ENCODE measurements at regions not wholly inside any gene's neighbourhood (a gene's known extent, or its start where the extent isn't known, plus 50 kb on each side); places are given as distances from the start of the nearest gene placed in this dataset.

- TF ChIP-seq SIN3A (IDR thresholded peaks at IDR 0.05; ENCODE audit: borderline replicate concordance, insufficient read depth, low read length) = no peak
- no peak for TF ChIP-seq REST (IDR thresholded peaks at IDR 0.05; ENCODE audit: insufficient read depth in 1 of 2, low read depth in 2 of 2, low read length in 2 of 2)
- no peak for TF ChIP-seq FOXP2 (optimal IDR thresholded peaks at IDR 0.05; ENCODE audit: borderline replicate concordance, extremely low read depth, extremely low read length, insufficient read depth)
- no peak for TF ChIP-seq POLR2AphosphoS5 (IDR thresholded peaks at IDR 0.05; ENCODE audit: low read depth, low read length)
- no peak for TF ChIP-seq TAF1 (IDR thresholded peaks at IDR 0.05; ENCODE audit: borderline replicate concordance, insufficient read depth, low read length)
These were observed 69.8 kb upstream of the KCTD1 start for GRCh38 chr18:26618135-26618534.

GRCh38 chr18:26617151-26617554 lies 68.8 kb upstream of the KCTD1 start:
- TF ChIP-seq TAF1 (IDR thresholded peaks at IDR 0.05; ENCODE audit: borderline replicate concordance, insufficient read depth, low read length) (no peak), SIN3A (IDR thresholded peaks at IDR 0.05; ENCODE audit: borderline replicate concordance, insufficient read depth, low read length) (no peak), FOXP2 (optimal IDR thresholded peaks at IDR 0.05; ENCODE audit: borderline replicate concordance, extremely low read depth, extremely low read length, insufficient read depth) (no peak), POLR2AphosphoS5 (IDR thresholded peaks at IDR 0.05; ENCODE audit: low read depth, low read length) (no peak), REST (IDR thresholded peaks at IDR 0.05; ENCODE audit: insufficient read depth in 1 of 2, low read depth in 2 of 2, low read length in 2 of 2) (no peak)

GRCh38 chr18:26614374-26614773 lies 66.0 kb upstream of the KCTD1 start:
- TF ChIP-seq FOXP2 (optimal IDR thresholded peaks at IDR 0.05; ENCODE audit: borderline replicate concordance, extremely low read depth, extremely low read length, insufficient read depth) (no peak), POLR2AphosphoS5 (IDR thresholded peaks at IDR 0.05; ENCODE audit: low read depth, low read length) (no peak), TAF1 (IDR thresholded peaks at IDR 0.05; ENCODE audit: borderline replicate concordance, insufficient read depth, low read length) (no peak), REST (IDR thresholded peaks at IDR 0.05; ENCODE audit: insufficient read depth in 1 of 2, low read depth in 2 of 2, low read length in 2 of 2) (no peak), SIN3A (IDR thresholded peaks at IDR 0.05; ENCODE audit: borderline replicate concordance, insufficient read depth, low read length) (no peak)

All from PFSK-1 (cell line).